HUES48 (cell line): ENCODE measurements at regions not wholly inside any gene's neighbourhood (a gene's known extent, or its start where the extent isn't known, plus 50 kb on each side); places are given as distances from the start of the nearest gene placed in this dataset.

Source experiments
- H3K27ac ChIP-seq: one replicate; pipeline ENCODE4 v1.7.0; 2013; ENCODE audit warnings: low read depth, low read length, inconsistent platforms
- H3K27me3 ChIP-seq: 2 replicates; pipeline ENCODE4 v1.6.1; 2013; ENCODE audit warnings: mild to moderate bottlenecking, low read length; ENCODE audit not compliant: control insufficient read depth, insufficient read depth
- H3K36me3 ChIP-seq: 2 replicates; pipeline ENCODE4 v1.6.1; 2013; ENCODE audit warnings: low read length; ENCODE audit not compliant: control insufficient read depth, insufficient read depth
- H3K4me1 ChIP-seq: 2 replicates; pipeline ENCODE4 v1.6.1; 2013; ENCODE audit warnings: mild to moderate bottlenecking, low read length; ENCODE audit not compliant: control insufficient read depth, insufficient read depth
- H3K4me3 ChIP-seq: 2 replicates; pipeline ENCODE4 v1.5.1; 2013; ENCODE audit warnings: mild to moderate bottlenecking, low read depth, low read length
- H3K9ac ChIP-seq: 2 replicates; pipeline ENCODE4 v1.6.1; 2013; ENCODE audit warnings: mild to moderate bottlenecking, low read depth, low read length, moderate library complexity
- H3K9me3 ChIP-seq: 2 replicates; pipeline ENCODE4 v1.6.1; 2013; ENCODE audit warnings: low read length; ENCODE audit not compliant: control insufficient read depth, insufficient read depth

- Histone ChIP-seq H3K9me3 (peaks cover 42% of the 10 kb centered on the region), H3K27me3 (no peaks in the 10 kb centered on the region), H3K9ac (no peak overlapping the region)
Observed at GRCh38 chrX:81489987-81490386, 288.1 kb downstream of the SH3BGRL start.

GRCh38 chrX:81527881-81528440, 326.1 kb downstream of the SH3BGRL start:
- Histone ChIP-seq H3K27me3 (no peaks in the 10 kb centered on the region), H3K9me3 (peaks cover 72% of the 10 kb centered on the region), H3K27ac (no peak overlapping the region), H3K4me3 (no peak overlapping the region), H3K36me3 (no peaks in the 10 kb centered on the region), H3K9ac (no peak overlapping the region), H3K4me1 (no peaks in the 10 kb centered on the region)

More at GRCh38 chrX:81489987-81490386, 288.1 kb downstream of the SH3BGRL start:
- Histone ChIP-seq H3K27ac (no peak overlapping the region), H3K4me1 (no peaks in the 10 kb centered on the region), H3K36me3 (no peaks in the 10 kb centered on the region), H3K4me3 (no peak overlapping the region)

DNA sequence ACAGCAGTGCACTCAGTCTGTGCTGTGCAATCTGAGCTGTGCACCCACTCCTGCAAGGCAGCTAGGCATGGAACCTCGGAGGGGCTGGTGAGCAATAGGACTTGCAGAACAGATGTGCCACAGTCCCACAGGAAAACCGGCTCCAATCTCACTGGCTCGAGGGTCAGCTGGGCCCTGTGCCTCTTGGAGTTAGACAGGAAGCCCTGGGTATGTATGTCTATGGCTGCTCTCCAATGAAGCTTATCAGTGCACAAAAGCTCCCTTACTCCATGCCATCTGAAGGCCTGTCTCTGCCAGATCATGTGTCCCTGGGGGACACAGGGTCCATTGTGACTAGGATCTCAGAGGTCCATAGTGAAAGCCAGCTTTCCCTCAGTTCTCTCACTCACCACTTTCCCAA, 335.8 kb downstream of the SH3BGRL start:
- peaks cover 83% of the 10 kb centered on the region for H3K9me3 ChIP-seq
- no peak overlapping the region for H3K9ac ChIP-seq

DNA sequence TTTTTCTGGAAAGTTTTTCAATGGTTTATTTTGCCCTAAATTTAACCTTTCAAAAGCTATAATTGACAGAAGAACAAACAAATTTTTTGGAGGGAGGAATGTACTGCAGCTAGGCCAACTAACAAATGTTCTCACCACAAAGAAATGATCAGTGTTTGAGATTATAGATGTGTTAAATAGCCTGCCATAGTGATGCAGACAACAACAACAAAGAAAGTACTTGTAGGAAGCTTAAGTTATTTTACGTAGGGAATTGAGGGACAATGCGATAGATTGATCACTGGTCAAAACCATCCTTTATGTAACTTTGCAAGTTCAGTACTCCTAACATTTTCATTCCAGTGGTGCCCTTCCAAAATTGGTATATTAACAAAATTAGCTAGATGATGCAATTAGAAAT, 340.4 kb downstream of the SH3BGRL start:
- Histone ChIP-seq H3K27ac (no peak overlapping the region), H3K27me3 (no peaks in the 10 kb centered on the region), H3K9ac (no peak overlapping the region)

More for the DNA sequence above, 335.8 kb downstream of the SH3BGRL start:
- no peaks in the 10 kb centered on the region for H3K4me1 ChIP-seq
- no peak overlapping the region for H3K27ac ChIP-seq
- H3K4me3 ChIP-seq = no peak overlapping the region; the same call in 1 of the 2 replicates
- no peaks in the 10 kb centered on the region for H3K36me3 ChIP-seq
- no peaks in the 10 kb centered on the region for H3K27me3 ChIP-seq

GRCh38 chrX:81556880-81557279, 355.0 kb downstream of the SH3BGRL start:
- Histone ChIP-seq H3K4me1 (no peaks in the 10 kb centered on the region), H3K4me3 (no peak overlapping the region), H3K9me3 (peaks cover 66% of the 10 kb centered on the region), H3K36me3 (no peaks in the 10 kb centered on the region), H3K27me3 (no peaks in the 10 kb centered on the region), H3K27ac (no peak overlapping the region), H3K9ac (no peak overlapping the region)

More for the DNA sequence above, 340.4 kb downstream of the SH3BGRL start:
- H3K4me3 ChIP-seq = no peak overlapping the region
- no peaks in the 10 kb centered on the region for H3K36me3 ChIP-seq
- peaks cover 78% of the 10 kb centered on the region for H3K9me3 ChIP-seq
- no peaks in the 10 kb centered on the region for H3K4me1 ChIP-seq

GRCh38 chrX:81564851-81565250, 362.9 kb downstream of the SH3BGRL start:
- no peaks in the 10 kb centered on the region for H3K27me3 ChIP-seq
- no peaks in the 10 kb centered on the region for H3K4me1 ChIP-seq
- no peak overlapping the region for H3K9ac ChIP-seq
- no peaks in the 10 kb centered on the region for H3K36me3 ChIP-seq
- H3K4me3 ChIP-seq = no peak overlapping the region
- peaks cover 79% of the 10 kb centered on the region for H3K9me3 ChIP-seq
- H3K27ac ChIP-seq = no peak overlapping the region

- H3K9ac ChIP-seq = no peak overlapping the region
- H3K27ac ChIP-seq = no peak overlapping the region
- H3K36me3 ChIP-seq = no peaks in the 10 kb centered on the region
- H3K4me1 ChIP-seq = no peaks in the 10 kb centered on the region
- H3K27me3 ChIP-seq = no peaks in the 10 kb centered on the region
- H3K9me3 ChIP-seq = peaks cover 77% of the 10 kb centered on the region
- H3K4me3 ChIP-seq = no peak overlapping the region
Observed at GRCh38 chrX:81577028-81577427, 375.1 kb downstream of the SH3BGRL start.

- H3K4me1 ChIP-seq = no peaks in the 10 kb centered on the region
- H3K4me3 ChIP-seq = no peak overlapping the region
- no peak overlapping the region for H3K27ac ChIP-seq
- no peak overlapping the region for H3K9ac ChIP-seq
- H3K9me3 ChIP-seq = peaks cover 49% of the 10 kb centered on the region
- no peaks in the 10 kb centered on the region for H3K36me3 ChIP-seq
- no peaks in the 10 kb centered on the region for H3K27me3 ChIP-seq
Observed at GRCh38 chrX:81586096-81586495, 384.2 kb downstream of the SH3BGRL start.

DNA sequence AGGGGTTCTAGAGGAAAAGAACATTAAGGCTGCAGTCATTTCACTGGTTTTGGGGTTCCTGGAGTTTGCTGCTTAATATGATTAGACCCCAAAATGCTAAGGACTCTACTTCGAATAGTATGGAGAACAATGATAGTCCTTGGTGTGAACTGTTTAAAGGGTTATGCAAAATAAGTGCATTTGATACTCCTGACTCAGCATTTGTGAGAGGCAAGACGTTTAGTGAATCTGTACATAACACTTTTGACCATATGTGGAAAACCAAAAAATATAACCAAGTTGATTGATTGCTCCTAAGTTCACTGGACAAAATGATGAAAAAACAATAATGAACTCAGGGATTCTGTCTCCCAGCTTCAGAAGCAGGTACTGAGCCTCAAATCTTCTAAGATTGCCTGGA, 414.1 kb downstream of the SH3BGRL start:
- H3K36me3 ChIP-seq = no peaks in the 10 kb centered on the region
- H3K4me1 ChIP-seq = no peaks in the 10 kb centered on the region
- no peak overlapping the region; the same call in 1 of the 2 replicates for H3K4me3 ChIP-seq
- H3K27me3 ChIP-seq = no peaks in the 10 kb centered on the region
- peaks cover 91% of the 10 kb centered on the region for H3K9me3 ChIP-seq
- H3K9ac ChIP-seq = no peak overlapping the region
- no peak overlapping the region for H3K27ac ChIP-seq

DNA sequence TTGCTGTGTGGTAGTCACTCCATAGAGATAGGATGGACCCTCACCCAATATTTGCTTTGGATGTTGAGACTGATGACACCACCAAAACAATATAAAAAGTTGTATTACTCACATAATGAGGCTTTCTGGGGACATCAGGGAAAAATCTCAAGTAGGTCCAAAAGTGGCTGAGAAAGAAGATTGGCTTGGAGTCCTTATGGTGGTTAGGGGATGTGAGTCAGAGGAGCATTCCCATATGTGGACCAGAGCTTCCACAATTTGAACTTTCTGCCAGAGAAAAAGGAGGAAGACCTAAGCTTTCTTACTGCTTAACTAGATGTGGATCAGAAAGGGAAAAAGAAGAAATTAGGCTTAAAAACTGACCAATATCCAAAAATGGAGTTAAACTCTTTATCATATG, 460.5 kb downstream of the SH3BGRL start:
- no peaks in the 10 kb centered on the region for H3K4me1 ChIP-seq
- peaks cover 89% of the 10 kb centered on the region for H3K9me3 ChIP-seq
- H3K27me3 ChIP-seq = no peaks in the 10 kb centered on the region

DNA sequence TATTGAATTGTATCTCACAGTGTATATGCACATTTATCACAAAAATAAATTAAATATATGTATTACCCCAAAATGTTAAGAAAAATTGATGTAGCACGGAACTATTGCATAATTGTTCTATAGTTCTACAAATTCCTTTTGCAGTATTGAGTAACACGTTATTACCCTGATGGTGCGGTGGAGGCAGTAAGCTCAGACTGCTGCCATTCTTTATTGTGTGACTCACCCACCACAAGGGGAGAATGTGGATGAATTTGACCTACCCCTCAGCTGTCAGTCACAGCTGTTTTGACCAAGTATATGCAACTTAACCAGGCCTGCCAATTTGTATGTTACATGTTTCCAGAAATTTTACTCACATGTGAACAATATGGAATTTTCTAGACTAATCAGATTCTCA, 506.6 kb downstream of the SH3BGRL start:
- Histone ChIP-seq H3K4me1 (no peaks in the 10 kb centered on the region), H3K27me3 (no peaks in the 10 kb centered on the region), H3K4me3 (no peak overlapping the region; the same call in 1 of the 2 replicates), H3K36me3 (no peaks in the 10 kb centered on the region), H3K9me3 (peaks cover 65% of the 10 kb centered on the region), H3K9ac (no peak overlapping the region), H3K27ac (no peak overlapping the region)

More for the DNA sequence above, 460.5 kb downstream of the SH3BGRL start:
- H3K27ac ChIP-seq = no peak overlapping the region
- no peaks in the 10 kb centered on the region for H3K36me3 ChIP-seq
- no peak overlapping the region for H3K9ac ChIP-seq
- H3K4me3 ChIP-seq = no peak overlapping the region
